Forelimb muscle (tissue), 1 donor: ENCODE measurements at regions not wholly inside any gene's neighbourhood (a gene's known extent, or its start where the extent isn't known, plus 50 kb on each side); places are given as distances from the start of the nearest gene placed in this dataset.
"Not testable (repeated sequence)": the region's sequence is repeated elsewhere in the genome, so short reads cannot be mapped to it uniquely, and the experiment has no call there.

Experiments
- DNase-seq: peaks from one replicate; pipeline ENCODE4 v3.0.0-alpha.2; 2013; ENCODE audit warnings: low read depth

DNA sequence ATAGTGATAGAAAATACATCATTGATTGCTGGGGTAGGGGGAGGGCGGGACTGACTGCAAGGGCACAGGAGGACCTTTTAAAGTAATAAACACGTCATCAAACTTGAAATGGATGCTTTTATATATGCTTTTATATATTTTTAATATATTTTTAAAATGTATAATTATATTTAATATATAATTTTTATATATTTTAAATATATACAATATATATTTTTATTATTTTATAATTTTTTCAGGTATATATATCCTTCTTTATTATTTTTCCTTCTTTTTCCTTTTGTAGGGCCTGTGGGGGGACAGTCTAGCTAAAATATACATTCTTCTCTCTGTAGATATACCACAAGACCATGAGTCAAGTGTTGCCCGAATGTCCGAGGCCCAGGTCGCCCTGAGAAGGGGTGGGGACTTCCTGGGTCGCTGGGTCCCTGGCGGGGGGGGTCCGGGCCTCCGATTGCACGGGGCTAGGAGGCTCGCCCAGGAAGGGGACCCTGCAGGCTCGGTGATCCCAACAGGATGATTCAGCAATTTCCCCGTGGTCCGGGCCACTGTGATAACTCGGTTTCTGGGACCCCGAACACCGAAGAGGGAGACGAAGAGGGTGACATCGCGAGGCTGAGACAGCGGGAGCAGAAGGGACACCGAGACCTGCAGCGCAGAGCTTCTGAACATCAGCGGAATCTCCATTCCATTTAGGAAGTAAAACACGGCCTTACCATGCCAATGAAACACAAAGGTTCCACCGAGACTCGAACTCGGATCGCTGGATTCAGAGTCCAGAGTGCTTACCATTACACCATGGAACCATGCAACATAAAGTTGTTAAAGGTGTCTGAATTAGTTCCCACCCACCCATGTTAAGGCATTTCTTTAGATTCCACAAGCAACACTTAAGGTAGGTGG lies 112.5 kb upstream of the NBPF11 start:
- DNase-seq, result no peak

- DNase-seq, result no peak
Measured at GRCh38 chr1:148263906-148264255, 111.8 kb upstream of the NBPF11 start.

DNA sequence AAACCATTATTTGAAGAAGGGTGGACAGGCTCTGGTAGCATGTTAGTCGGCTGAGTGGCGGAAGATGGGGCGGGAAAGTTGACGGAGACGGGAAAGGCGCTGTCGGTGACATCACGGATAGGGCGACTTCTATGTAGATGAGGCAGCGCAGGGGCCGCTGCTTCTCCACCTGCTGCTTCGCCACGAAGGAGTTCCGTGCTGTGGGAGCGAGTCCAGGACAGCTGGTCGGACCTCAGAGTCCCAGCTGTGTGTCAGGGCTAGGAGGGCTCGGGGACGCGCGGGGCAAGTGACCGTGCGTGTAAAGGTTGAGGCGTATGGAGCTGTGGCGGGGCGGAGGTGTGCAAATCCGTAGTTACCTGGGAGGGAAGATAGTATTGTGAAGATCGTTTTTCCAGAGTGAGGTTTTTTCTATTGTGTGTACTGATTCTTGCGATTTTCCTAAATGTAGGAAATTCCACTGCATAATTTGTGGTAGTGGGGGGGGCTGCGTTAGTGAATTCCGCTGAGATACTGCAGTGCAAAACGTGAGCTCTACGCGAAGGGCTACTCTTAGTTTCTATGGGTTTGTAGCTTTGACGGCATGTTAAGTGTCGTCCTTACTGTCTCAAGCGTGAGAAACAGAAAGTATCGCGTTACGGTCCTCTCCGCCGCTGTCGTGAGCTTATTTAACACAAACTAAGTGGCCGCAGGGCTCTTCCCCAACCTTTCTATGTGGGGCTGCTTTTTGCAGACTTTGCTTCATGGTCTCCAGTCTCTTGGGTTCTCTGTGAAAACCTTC lies 111.2 kb upstream of the NBPF11 start:
- no peak for DNase-seq

GRCh38 chr1:148261684-148262083 lies 109.6 kb upstream of the NBPF11 start:
- DNase-seq, result not testable (repeated sequence)

DNA sequence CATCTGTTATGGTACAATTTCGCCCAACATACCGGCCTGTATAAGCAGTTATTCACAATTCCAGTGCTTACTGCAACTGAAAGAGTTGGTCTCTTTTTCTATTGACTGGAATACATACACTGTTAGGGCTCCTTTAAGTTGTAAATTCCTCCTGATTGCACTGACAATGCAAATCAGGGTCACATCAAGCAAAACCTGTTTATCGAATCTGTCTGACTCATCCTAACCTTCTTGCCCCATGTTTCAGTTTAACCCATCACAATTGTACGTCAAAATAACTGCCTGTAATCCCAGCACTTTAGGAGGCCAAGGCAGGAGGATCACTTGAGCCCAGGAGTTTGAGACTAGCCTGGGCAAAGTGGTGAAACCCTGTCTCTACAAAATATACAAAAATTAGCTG lies 105.8 kb upstream of the NBPF11 start:
- not testable (repeated sequence) for DNase-seq

DNA sequence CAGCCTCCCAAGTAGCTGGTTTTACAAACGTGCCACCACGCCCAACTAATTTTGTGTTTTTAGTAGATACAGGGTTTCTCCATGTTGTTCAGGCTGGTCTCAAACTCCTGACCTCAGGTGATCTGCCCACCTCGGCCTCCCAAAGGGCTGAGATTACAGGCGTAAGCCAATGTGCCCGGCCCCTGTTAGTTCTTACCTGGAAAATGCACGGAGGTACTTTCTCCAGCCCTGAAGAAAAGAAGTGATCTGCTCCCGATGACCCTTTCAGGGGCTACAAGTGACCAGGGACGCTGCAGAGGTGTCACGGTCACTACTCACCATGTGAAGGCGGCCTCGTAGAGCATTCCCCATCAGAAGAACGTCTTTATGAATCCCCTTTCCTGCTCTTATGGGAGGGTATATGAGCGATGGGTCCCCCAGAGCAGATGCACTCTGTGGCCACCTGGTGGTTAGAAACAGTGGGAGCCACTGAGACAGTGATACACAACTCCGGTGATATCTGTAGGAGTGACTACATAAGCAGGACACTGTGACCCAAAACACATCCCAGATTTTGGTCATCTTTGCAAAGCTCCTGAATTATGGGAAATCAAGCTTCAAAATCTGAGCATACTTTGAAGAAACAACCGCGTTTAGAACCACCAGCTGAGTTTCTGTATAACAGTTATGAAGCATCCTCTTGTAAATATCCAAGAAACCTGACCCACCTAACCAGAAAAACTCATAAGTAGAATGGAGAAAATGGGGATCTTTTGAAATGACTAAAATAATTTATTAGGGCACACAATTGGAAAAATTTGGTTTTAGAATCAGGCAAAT lies 102.7 kb upstream of the NBPF11 start:
- not testable (repeated sequence) for DNase-seq

DNA sequence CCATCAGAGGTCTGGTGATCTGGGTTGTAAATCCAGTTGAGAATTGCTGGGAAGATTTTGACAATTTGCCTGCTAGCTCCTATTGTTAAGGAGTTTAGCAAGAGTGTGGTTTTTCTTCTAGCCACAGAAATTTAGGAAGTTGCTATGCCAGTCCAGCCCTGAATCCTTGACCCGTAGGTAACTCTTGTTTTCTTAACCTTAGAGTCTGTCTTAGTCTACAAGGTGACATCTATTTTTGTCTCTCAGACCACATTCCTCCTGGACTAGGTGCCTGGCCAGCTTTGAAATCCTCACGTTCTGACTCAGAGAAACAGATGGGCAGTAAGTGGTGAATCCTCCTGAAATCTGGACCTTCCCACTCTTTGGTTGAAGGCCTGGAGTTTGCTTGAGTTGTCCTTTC lies 101.7 kb upstream of the NBPF11 start:
- not testable (repeated sequence) for DNase-seq

DNA sequence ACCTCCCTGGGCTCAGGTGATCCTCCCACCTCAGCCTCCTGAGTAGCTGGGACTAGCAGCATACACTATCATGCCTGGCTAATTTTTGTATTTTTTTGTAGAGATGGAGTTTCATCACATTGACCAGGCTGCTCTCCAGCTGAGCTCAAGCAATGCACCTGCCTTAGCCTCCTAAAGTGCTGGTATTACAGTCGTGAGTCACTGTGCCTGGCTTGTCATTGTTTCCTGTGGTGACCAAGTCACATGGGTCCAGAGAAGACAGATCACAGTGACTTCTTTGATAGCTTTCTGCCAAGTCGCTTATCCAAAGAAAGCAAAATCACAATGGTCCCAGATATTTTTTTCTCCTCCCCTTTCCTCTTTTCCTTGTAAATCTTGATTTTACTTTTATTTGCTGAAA lies 96.7 kb upstream of the NBPF11 start:
- DNase-seq, result not testable (repeated sequence)

DNA sequence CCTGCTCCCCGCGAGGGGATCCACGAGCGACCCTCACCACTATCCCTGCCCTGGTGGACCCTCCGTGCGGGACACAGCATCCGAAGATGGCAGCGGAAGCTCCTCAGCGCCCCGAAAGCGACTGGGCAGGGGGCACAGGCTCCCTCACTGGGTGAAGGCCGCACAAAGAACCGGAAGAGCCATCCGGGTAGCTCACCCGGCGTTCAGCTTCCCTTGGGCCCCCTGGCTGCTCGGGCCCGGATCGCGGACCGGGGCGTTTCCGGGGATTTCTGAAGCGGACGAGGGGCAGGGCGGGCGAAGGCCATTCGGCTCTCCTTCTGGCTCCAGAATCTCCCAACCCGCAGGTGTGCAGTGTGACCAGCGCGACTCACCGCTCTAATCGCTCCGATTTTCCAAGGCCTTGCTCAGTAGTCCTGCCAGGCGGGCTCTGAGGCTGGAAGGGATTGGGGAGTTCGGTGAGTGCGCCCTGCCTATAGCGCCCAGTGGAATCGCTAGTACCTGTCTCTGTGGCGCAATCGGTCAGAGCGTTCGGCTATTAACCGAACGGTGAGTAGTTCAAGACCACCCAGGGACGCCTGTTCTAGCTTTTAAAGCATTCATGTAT lies 94.3 kb upstream of the NBPF11 start:
- not testable (repeated sequence) for DNase-seq

DNA sequence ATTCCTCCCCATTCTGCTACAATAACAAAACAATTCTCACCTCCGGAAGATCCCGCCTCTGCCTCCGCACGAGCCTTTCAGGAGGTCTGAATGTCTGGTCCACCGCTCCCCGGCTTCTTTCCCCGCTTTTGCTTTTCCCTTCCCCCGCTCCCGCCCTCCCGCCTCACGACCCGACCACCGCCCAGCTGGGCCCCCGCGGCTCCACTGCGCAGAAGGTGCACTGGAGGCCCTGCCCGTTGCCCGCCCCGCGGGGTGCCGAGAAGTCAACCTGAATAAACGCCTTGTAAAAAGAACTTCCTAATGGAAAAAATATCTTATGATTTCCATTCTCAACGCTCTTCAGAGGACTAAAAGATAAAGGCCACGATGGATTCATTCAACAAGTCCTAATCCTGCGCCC lies 93.8 kb upstream of the NBPF11 start:
- DNase-seq, result not testable (repeated sequence)

GRCh38 chr1:148245443-148245842 lies 93.4 kb upstream of the NBPF11 start:
- not testable (repeated sequence) for DNase-seq

DNA sequence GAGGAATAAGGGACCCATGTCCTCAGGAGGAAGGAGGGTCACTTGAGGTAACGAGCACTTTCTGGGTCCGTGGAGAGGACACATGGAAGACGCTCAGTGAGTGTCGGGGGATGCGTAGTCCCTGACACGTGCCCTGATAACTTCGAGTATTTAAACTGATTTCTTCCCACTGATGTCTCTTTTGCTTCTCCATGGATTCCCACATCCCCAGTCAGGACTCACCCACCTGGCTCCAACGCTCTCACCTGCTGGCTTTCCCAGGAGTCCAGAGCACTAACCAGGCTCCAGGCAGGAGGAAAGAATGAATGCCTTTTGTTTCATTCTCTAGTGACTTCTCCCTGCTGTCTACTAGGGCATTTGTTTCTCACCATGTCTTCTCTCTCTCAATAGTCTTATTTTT lies 81.2 kb upstream of the NBPF11 start:
- DNase-seq, result not testable (repeated sequence)

DNA sequence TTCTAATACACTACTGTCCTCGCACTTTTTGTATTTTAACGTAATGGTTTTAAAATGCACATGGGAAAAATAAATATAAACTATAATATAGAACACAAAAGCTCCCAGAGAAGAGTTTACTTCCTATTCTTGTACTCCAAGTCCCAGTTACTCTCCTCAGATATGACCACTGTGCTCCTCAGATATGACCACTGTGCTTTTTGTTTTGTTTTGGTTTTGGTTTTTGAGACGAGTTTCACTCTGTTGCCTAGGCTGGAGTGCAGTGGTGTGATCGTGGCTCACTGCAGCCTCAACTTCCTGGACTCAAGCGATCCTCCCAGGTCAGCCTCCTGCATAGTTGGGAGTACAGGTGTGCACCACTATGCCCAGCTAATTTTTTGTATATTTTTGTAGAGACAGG lies 76.8 kb upstream of the NBPF11 start:
- not testable (repeated sequence) for DNase-seq

GRCh38 chr1:148222399-148223159 lies 70.5 kb upstream of the NBPF11 start:
- not testable (repeated sequence) for DNase-seq

GRCh38 chr1:148221593-148221992 lies 69.5 kb upstream of the NBPF11 start:
- DNase-seq, result not testable (repeated sequence)

DNA sequence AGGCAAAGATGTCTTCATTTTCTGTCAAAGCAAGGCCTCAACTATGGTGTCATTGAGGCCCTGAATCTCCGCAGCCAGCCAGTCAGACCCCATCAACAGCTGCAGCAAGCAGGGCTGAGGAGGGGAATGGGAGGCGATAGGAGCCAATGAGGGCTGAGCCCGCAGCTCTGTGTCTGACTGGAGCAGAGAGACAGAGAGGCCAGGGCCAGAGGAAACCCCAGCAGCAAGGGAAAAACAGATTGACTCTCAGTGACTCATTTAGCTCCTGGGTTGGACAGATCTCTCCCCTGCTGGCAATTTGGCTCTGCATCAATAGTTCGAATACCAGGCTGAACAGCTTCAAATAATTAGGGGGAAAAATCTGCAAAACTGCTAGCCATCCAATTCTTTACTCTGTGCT lies 67.1 kb upstream of the NBPF11 start:
- DNase-seq, result not testable (repeated sequence)

GRCh38 chr1:148211191-148211590 lies 59.1 kb upstream of the NBPF11 start:
- not testable (repeated sequence) for DNase-seq

DNA sequence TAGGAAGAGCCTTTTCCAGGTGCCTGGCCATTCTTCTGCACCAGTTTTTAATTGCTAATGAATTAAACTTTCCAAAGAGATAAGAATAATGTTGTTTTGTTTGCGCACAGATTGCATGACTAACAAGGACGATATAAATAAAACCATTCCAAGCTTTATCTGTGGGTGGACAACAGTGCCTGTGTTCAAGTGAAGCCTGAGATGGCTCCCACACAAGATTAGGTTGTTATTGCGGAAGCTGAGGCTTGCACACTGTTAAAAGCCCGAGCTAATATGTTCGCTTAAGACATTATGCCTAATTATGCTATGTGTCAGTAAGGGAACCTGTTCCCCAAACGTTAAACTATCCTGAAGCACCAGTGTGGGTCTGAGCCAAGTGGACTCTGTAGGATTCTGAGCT lies 58.5 kb upstream of the NBPF11 start:
- not testable (repeated sequence) for DNase-seq

DNA sequence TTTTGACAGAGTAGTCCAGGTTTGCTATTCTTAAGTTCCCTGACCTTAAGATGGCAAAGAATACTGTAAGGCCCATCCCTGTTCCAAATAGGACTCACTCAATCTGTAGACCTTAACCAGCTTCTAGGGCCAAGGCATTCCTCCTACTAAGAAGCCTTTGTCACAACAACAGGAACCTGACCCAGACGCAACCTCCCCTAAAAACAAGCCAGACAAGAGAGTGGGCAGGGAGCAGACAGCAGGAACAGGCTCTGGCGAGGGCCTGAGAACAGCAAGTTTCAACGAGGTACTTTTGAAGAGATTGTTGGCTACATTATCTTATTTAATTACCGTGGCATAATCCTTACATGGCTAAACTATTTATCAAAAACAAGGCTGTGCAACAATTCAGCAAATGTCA lies 58.1 kb upstream of the NBPF11 start:
- not testable (repeated sequence) for DNase-seq

DNA sequence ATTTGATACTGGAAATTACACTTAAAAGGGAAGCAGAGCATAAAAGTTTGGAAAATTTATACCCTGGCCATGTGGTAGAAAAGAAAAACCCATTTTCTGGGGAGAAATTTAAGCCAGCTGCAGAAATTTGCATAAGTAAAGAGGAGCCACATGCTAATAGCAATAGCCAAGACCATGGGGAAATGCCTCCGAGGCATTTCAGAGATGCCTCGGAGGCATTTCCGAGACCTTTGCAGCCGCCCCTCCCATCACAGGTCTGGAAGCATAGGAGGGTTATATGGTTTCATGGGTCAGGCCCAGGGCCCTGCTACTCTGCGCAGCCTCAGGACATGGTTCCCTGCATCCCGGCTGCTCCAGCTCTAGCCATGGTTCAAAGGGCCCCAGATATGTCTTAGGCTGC lies 49.9 kb upstream of the NBPF11 start:
- not testable (repeated sequence) for DNase-seq
